GM12878 (cell line): ENCODE measurements at regions not wholly inside any gene's neighbourhood (a gene's known extent, or its start where the extent isn't known, plus 50 kb on each side); places are given as distances from the start of the nearest gene placed in this dataset.

Experiments used
- ATAC-seq: fragments of 200-7000 bp; cut with Tn5 transposase; 3 replicates; pipeline ENCODE4 v1.9.1; 2020; ENCODE audit warnings: mild to moderate bottlenecking, moderate library complexity
- BruUV-seq: library from RNA; stranded (reverse); fragments of 400-500 nt; replicated peaks from 2 replicates; lab custom pipeline; 2021; lab: Mats Ljungman, UMichigan
- CTCF ChIA-PET: fragments of 300-600 bp; sonication (Branson Sonifier 250); formaldehyde crosslinking; extraction: SDS; loops from one replicate; lab custom pipeline; 2021; ENCODE audit warnings: inconsistent platforms; lab: Yijun Ruan, JAX
- POLR2A ChIA-PET: fragments of 350-600 bp; formaldehyde crosslinking; extraction: SDS; loops from one replicate; lab custom pipeline; 2021; ENCODE audit warnings: inconsistent platforms; lab: Charles Lee
- RAD21 ChIA-PET: fragments of 300-600 bp; sonication (Branson Sonifier 250); formaldehyde crosslinking; loops from one replicate; lab custom pipeline; 2023; ENCODE audit warnings: antibody characterized with exemption; ENCODE audit not compliant: unreplicated experiment; lab: Charles Lee
- SMC1A ChIA-PET: fragments of 300-600 bp; sonication (Branson Sonifier 250); formaldehyde crosslinking; loops from one replicate; lab custom pipeline; 2023; ENCODE audit not compliant: unreplicated experiment, uncharacterized antibody; lab: Charles Lee
- DNase-seq: peaks from one replicate; pipeline ENCODE4 v3.0.0-alpha.2; 2011; ENCODE audit warnings: low read depth, low spot score
- FAIRE-seq: peaks from 3 replicates; lab custom pipeline; 2011; peaks lifted over from hg19 to GRCh38; lab: Jason Lieb, UNC
- H2AFZ ChIP-seq: 2 replicates; pipeline ENCODE4 v1.6.0; 2011; ENCODE audit warnings: low read depth, low read length, control low read depth; ENCODE audit not compliant: control insufficient read depth
- H3K27ac ChIP-seq: 2 replicates; pipeline ENCODE4 v1.5.1; 2011; ENCODE audit warnings: control low read depth; ENCODE audit not compliant: control insufficient read depth, insufficient read depth
- H3K27me3 ChIP-seq, 2 experiments: replicated peaks in 1 of 2; 2 replicates each; pipeline versions ENCODE4 v1.6.0 to v1.6.1; 2011; ENCODE audit warnings: low read length in 1 of 2; ENCODE audit not compliant: control insufficient read depth in 2 of 2, insufficient read depth in 2 of 2
- H3K36me3 ChIP-seq, 2 experiments: 2 replicates each; pipeline ENCODE4 v1.5.1; 2011; ENCODE audit warnings: low read length in 1 of 2; ENCODE audit not compliant: control insufficient read depth in 2 of 2, insufficient read depth in 2 of 2
- H3K4me1 ChIP-seq: 2 replicates; pipeline ENCODE4 v1.6.1; 2011; ENCODE audit warnings: mild to moderate bottlenecking, low read length, moderate library complexity, mixed read lengths; ENCODE audit not compliant: control insufficient read depth, insufficient read depth
- H3K4me2 ChIP-seq: 2 replicates; pipeline ENCODE4 v1.6.0; 2011; ENCODE audit warnings: control low read depth; ENCODE audit not compliant: control insufficient read depth, insufficient read depth
- H3K4me3 ChIP-seq: fragments of 200-600 bp; sonication (generic); 2 replicates; pipeline ENCODE4 v1.5.1; 2016
- H3K79me2 ChIP-seq: 2 replicates; pipeline ENCODE4 v1.6.0; 2011; ENCODE audit warnings: low read length; ENCODE audit not compliant: control insufficient read depth, insufficient read depth
- H3K9ac ChIP-seq: 2 replicates; pipeline ENCODE4 v1.8.0; 2011; ENCODE audit warnings: low read length, control low read depth, mixed read lengths; ENCODE audit not compliant: control insufficient read depth, insufficient read depth
- H3K9me3 ChIP-seq: replicated peaks from 3 replicates; pipeline ENCODE4 v1.5.1; 2011; ENCODE audit warnings: mild to moderate bottlenecking, low read length; ENCODE audit not compliant: control insufficient read depth, insufficient read depth
- H4K20me1 ChIP-seq: 2 replicates; pipeline ENCODE4 v1.6.0; 2011; ENCODE audit not compliant: control insufficient read depth, insufficient read depth
- BCL11A ChIP-seq: IDR thresholded peaks from 2 replicates; pipeline ENCODE4 v1.6.1; 2011; ENCODE audit warnings: low read depth, low read length
- EED ChIP-seq: sonication (generic); IDR thresholded peaks from 2 replicates; pipeline ENCODE4 v1.6.1; 2016; ENCODE audit warnings: antibody characterized with exemption, low read depth
- GABPA ChIP-seq: IDR thresholded peaks from 2 replicates; pipeline ENCODE4 v1.6.1; 2014; ENCODE audit warnings: antibody characterized with exemption, low read depth, mild to moderate bottlenecking, inconsistent platforms
- HCFC1 ChIP-seq: fragments of 150-350 bp; IDR thresholded peaks from 2 replicates; pipeline ENCODE4 v1.6.1; 2014; ENCODE audit warnings: low read length
- KLF5 ChIP-seq: fragments of 450-650 bp; IDR thresholded peaks from 2 replicates; pipeline ENCODE4 v1.6.1; 2014; ENCODE audit warnings: mild to moderate bottlenecking; ENCODE audit not compliant: partially characterized antibody
- MYB ChIP-seq: fragments of 150-350 bp; IDR thresholded peaks from 2 replicates; pipeline ENCODE4 v1.6.1; 2014; ENCODE audit warnings: mild to moderate bottlenecking, low read depth, low read length, borderline replicate concordance
- NR2F1 ChIP-seq: fragments of 450-650 bp; conservative IDR thresholded peaks from 2 replicates; pipeline ENCODE4 v1.6.1; 2017; ENCODE audit warnings: mild to moderate bottlenecking
- PML ChIP-seq: IDR thresholded peaks from 2 replicates; pipeline ENCODE4 v1.6.1; 2012; ENCODE audit warnings: low read length, inconsistent platforms
- POLR2A ChIP-seq: IDR thresholded peaks from 2 replicates; pipeline ENCODE4 v1.6.1; 2011; ENCODE audit warnings: low read depth, mild to moderate bottlenecking, low read length
- SP1 ChIP-seq: IDR thresholded peaks from one replicate; pipeline ENCODE4 v1.6.1; 2011; ENCODE audit warnings: low read depth, low read length
- TCF12 ChIP-seq: IDR thresholded peaks from 2 replicates; pipeline ENCODE4 v1.6.1; 2011; ENCODE audit warnings: low read depth, mild to moderate bottlenecking, low read length
- ZNF622 ChIP-seq: fragments of 450-650 bp; IDR thresholded peaks from 2 replicates; pipeline ENCODE4 v1.6.1; 2017; ENCODE audit warnings: mild to moderate bottlenecking, inconsistent platforms
- WGBS: methylation state at CpG from one replicate; pipeline ENCODE4 v1.1.6; 2016; ENCODE audit warnings: low lambda C conversion rate; ENCODE audit not compliant: insufficient replicate concordance, insufficient coverage; ENCODE audit errors: missing lambda C conversion rate; 5-methylcytosine and 5-hydroxymethylcytosine counted together
- in situ Hi-C: fragments of 300-500 bp; cut with MboI; formaldehyde crosslinking; loops from 9 replicates; pipeline ENCODE4 v1.14.3; 2018; ENCODE audit warnings: mixed read lengths
- intact Hi-C: fragments of 100-400 bp; cut with micrococcal nuclease; formaldehyde crosslinking; loops from one replicate; pipeline ENCODE4 v1.14.2; 2022; ENCODE audit not compliant: unreplicated experiment
- TF ChIP-seq, protein P1 (sequence below): fragments of 450-650 bp; IDR thresholded peaks from 2 replicates; pipeline ENCODE4 v1.6.1; 2017; ENCODE audit warnings: borderline replicate concordance

DNA sequence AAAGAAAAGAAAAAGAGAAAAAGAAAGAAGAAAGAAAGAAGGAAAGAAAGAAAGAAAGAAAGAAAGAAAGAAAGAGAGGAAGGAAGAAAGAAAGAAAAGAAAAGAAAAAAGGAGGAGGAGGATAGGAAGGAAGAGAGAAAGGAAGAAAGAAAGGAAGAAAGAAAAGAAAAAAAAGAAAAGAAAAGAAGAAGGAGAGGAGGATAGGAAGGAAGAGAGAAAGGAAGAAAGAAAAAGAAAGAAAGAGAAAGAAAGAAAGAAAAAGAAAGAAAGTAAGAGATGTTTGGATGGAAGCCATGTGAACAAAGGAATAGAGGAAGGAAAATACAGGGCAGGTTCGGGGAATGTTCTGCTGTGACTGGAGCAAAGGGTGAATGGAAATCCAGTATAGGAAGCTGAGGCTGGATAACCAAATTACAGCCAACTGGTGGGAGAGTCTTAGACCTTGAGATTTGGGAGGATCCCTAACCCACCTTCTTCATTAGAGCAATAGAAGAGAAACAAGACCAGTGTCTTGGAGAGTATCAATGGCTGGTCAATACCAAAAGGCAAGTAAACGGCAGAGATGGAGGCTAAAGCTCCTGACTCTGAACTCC, 94.9 kb downstream of the RASSF10 start:
- no peak overlapping the region for H2AFZ ChIP-seq
- H3K36me3 ChIP-seq = no peaks in the 10 kb centered on the region
- in situ Hi-C loops = no loop called here

More for the DNA sequence above, 94.9 kb downstream of the RASSF10 start:
- FAIRE-seq (no peak), DNase-seq (no peak), ATAC-seq (no peak)
- Histone ChIP-seq H3K27ac (no peak overlapping the region), H3K4me2 (no peak overlapping the region), H3K4me1 (no peaks in the 10 kb centered on the region), H3K9me3 (no peaks in the 10 kb centered on the region; the same call in 2 of the 3 replicates), H3K79me2 (no peaks in the 10 kb centered on the region), H4K20me1 (no peaks in the 10 kb centered on the region), H3K27me3 (no peaks in the 10 kb centered on the region), H3K9ac (no peak overlapping the region), H3K4me3 (no peak overlapping the region)
- TF ChIP-seq PML (no peak), KLF5 (no peak), NR2F1 (no peak), POLR2A (no peak), BCL11A (no peak), ZNF622 (no peak), SP1 (no peak), TCF12 (no peak), MYB (no peak), EED (no peak), HCFC1 (no peak), GABPA (no peak)
- TF ChIP-seq, protein P1, sequence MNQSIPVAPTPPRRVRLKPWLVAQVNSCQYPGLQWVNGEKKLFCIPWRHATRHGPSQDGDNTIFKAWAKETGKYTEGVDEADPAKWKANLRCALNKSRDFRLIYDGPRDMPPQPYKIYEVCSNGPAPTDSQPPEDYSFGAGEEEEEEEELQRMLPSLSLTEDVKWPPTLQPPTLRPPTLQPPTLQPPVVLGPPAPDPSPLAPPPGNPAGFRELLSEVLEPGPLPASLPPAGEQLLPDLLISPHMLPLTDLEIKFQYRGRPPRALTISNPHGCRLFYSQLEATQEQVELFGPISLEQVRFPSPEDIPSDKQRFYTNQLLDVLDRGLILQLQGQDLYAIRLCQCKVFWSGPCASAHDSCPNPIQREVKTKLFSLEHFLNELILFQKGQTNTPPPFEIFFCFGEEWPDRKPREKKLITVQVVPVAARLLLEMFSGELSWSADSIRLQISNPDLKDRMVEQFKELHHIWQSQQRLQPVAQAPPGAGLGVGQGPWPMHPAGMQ = no peak
- POLR2A ChIA-PET = no interaction called here
- intact Hi-C loops = no loop called here
- CTCF ChIA-PET = interaction anchor here (1.5 kb wide), 1 partner anchor 48 kb away, joined by 4 read pairs; no protein-coding TSS in a partner anchor
- SMC1A ChIA-PET = interaction anchor here (0.8 to 2.2 kb wide), 4 partner anchors 10 to 92 kb away, joined by 3 to 7 read pairs (median 4); no protein-coding TSS in a partner anchor
- RAD21 ChIA-PET = no interaction called here
- 40% methylated on average over 2 of the region's 2 CpGs for WGBS
- BruUV-seq = no TSS peak
